ENCODE measurements at regions not wholly inside any gene's neighbourhood (a gene's known extent, or its start where the extent isn't known, plus 50 kb on each side); places are given as distances from the start of the nearest gene placed in this dataset.

- TF ChIP-seq POLR2A (IDR thresholded peaks at IDR 0.05) = no peak
- no peak for TF ChIP-seq CTCF (IDR thresholded peaks at IDR 0.05)
Measured at GRCh38 chrX:131944936-131945902, 77.9 kb upstream of the STK26 start.
